GM19463 (cell line): ENCODE measurements at regions not wholly inside any gene's neighbourhood (a gene's known extent, or its start where the extent isn't known, plus 50 kb on each side); places are given as distances from the start of the nearest gene placed in this dataset.

Experiments
- ATAC-seq: cut with Tn5 transposase; IDR thresholded peaks from one replicate; pipeline ENCODE4 v1.9.1; 2021; ENCODE audit warnings: mild to moderate bottlenecking, moderate library complexity; ENCODE audit not compliant: unreplicated experiment

DNA sequence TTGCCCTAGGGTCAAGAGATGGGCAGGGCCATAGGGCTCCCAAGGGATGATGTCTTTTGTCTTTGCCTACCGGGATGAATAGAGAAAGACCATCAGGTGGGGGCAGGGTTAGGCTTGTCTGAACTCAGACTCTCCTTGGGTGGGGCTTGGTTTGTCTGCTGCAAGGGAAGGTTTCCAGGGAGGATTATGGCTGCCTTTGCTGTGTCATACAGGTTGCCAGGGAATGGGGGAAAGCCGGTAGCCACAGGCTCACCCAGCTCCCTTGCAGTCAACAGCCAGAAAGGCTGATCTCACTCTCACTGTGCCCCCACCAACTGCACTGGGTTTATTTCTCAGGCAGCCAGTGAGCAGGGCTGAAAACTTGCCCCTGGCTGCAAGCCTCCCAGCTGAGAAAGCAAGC, 253.2 kb downstream of the POLR1F start:
- ATAC-seq: no peak

DNA sequence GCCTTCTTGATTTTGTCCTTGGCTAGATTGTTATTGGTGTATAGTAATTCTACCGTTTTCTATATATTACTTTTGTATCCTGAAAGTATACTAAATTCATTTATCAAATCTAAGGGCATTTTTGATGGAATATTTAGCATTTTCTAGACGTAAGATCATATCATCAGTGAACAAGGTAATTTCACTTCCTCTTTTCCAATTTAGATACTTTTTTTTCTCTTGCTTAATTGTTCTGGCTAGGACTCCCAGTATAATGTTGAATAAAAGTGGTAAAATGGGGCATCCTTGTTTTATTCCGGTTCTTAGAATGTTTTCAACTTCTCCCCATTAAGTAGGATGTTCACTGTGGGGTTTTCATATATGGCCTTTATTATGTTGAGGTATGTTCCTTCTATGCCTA, 260.7 kb downstream of the POLR1F start:
- ATAC-seq: no peak

- ATAC-seq: peak; percentile 59
Observed at GRCh38 chr7:19442016-19442785, 266.6 kb downstream of the POLR1F start.

DNA sequence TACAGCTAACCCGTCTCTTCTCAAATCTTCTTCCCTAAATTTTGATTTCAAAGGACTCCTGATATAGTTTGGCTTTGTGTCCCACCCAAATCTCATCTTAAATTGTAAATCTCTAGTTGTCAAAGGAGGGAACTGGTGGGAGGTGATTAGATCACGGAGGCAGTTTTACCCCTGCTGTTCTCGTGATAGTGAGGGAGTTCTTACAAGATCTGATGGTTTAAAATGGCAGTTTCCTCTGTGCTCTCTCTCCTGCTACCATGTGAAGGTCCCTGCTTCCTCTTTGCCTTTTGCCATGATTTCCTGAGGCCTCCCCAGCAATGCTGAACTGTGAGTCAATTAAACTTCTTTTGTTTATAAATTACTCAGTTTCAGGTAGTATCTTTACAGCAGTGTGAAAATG, 269.3 kb downstream of the POLR1F start:
- no peak for ATAC-seq

GRCh38 chr7:19437446-19437845, 271.4 kb downstream of the POLR1F start:
- ATAC-seq: no peak

- ATAC-seq: no peak
Observed at GRCh38 chr7:19427944-19428343, 280.9 kb downstream of the POLR1F start.

DNA sequence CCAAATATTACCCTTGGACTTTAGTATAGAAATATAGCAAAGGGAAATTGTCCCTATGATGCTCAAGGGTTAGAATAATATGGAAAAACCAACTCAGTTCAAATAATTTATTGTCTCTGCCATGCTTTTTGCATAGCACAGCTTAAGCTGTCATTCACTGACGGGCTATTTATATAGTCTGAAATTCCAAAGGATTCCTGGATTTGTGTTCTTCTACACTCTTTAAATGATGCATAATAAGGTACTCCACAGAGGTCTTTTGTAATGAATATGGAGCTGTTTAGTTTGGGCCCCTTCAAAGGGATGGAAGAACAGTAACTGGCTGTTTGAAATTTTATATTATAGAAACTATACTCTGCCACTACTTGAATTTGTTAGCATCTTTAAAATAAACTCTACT, 276.6 kb upstream of the FERD3L start:
- ATAC-seq: no peak

DNA sequence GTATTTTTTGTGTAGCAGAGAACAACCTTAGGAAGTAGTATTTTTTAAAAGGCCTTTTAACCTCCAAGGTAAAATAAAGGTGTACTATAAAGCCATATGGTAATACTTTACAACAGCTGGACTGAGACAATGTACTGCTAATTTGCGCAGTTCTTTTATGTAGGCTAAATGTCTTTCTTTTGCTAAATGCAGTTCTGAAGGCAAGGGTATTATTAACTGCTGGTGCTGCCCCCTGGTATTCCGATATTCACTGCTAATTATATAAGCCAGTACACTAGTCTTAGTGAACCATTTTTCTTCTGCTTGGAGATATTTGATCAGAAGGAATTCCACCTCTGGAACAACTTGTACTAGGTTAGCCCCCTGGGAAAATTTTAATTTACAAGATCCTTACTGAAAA, 272.0 kb upstream of the FERD3L start:
- ATAC-seq: no peak

- no peak for ATAC-seq
Observed at GRCh38 chr7:19415123-19415522, 269.9 kb upstream of the FERD3L start.

- no peak for ATAC-seq
Observed at GRCh38 chr7:19413443-19413965, 268.3 kb upstream of the FERD3L start.

- no peak for ATAC-seq
Observed at GRCh38 chr7:19410691-19411090, 265.5 kb upstream of the FERD3L start.

GRCh38 chr7:19410106-19410505, 264.9 kb upstream of the FERD3L start:
- ATAC-seq: no peak

- no peak for ATAC-seq
Observed at GRCh38 chr7:19408706-19409220, 263.5 kb upstream of the FERD3L start.

GRCh38 chr7:19407270-19407669, 262.0 kb upstream of the FERD3L start:
- ATAC-seq: no peak

DNA sequence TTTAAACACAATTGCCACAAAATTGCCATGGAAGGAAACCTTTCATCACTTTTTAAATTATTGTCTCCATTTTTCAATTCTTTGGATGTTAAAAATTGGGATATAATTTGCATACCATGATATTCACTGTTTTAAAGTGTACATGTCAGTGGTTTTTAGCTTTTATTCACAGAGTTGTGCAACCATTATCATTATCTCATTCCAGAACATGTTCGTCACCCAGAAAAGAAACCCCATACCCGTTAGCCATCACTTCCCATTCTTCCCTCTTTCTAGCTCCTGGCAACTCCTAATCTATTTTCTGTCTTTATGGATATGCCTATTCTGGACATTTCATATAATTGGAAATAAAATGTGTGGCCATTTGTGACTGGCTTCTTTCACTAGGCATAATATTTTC, 260.3 kb upstream of the FERD3L start:
- ATAC-seq: no peak

DNA sequence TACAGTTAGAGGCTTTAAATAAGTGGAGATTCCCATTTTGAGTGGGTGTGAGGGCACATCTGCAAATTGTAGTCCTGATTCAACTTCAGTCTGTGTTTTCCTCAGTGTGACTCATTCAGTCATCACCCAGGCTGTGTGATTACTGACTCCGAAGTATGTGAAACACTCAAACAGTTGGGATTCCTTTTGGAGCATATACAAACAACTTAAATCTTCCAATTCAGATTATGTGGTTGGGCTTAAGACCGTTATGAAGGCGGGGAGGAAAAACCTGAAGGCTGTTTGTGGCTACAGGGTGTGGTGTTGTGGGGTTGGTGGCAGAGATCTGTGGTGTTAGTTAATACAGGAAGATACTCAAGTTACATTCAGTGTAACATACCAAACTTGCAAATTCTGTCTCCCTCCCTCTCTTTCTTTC, 259.7 kb upstream of the FERD3L start:
- ATAC-seq: no peak

DNA sequence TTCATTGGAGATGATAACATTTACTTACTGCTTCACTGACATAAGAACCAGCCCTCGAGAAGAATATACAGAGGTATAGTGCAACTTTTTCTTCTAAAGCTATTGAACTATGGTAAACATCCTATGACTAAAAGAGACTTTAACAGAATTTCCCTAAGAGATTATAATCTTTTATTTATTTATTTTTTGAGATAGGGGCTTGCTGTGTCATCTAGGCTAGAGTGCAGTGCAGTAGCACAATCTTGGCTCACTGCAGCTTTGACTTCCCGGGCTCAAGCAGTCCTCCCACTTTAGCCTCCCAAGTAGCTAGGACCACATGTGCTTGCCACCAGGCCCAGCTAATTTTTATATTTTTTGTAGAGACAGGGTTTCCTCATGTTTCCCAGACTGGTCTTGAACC, 258.5 kb upstream of the FERD3L start:
- ATAC-seq: no peak

DNA sequence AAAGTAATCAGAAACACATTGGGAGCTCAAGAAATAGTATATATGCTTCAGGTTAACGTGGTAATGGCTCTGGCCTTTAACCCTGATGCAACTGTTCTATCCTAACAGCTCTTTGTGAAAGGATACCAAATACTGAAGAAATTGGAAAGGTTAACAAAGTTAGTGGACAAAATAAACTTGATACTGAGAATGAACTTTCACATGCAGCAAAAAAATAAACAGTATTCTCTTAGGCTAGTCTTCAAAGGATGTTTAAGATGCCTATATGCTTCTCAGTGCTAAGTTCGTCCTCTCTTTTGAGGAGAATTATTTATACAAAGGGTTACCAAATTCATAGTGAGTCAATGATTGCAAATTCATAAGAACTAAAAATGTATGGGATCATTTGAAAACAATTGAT, 256.2 kb upstream of the FERD3L start:
- ATAC-seq: no peak

- ATAC-seq: no peak
Observed at GRCh38 chr7:19400758-19401254, 255.6 kb upstream of the FERD3L start.

DNA sequence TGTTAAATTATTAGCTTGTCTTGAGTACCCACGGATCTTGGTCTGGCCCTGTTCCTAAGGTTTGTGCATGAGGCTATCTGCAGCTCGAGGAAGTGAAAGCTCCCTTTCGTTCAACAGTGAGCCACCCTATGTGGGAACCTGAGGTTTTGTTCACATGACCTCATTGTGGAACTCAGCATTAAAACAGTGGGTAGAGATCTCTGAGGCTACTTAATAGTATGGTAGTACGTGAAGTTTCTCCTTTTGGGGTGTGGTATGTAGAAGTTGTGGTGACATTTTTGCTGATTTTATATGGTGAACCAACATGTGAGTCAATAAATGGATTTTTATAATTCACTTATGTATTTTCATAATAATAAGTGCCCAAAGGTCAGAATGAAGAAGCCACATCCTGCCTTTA, 252.7 kb upstream of the FERD3L start:
- peak; percentile 91 for ATAC-seq

- no peak for ATAC-seq
Observed at GRCh38 chr7:19392246-19392645, 247.0 kb upstream of the FERD3L start.

DNA sequence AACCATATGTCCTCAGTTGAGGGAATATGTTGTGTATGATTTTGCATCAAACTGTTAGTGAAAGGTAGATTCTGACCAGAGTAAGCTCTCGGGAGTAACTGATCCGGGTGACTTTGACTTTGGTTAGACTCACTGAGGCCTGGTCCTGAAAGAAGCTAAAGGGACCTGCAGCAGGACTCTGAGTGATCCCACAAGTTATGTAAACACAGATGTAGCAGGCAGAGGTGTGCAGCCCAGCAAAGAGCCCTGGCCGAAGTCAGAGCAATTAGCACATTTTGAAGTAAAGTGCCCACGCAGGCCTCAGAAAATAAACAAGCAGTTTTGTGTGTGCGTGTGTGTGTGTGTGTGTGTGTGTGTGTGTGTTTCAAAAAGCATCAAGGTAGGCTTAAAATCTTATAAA, 245.6 kb upstream of the FERD3L start:
- no peak for ATAC-seq

GRCh38 chr7:19381321-19381720, 236.1 kb upstream of the FERD3L start:
- no peak for ATAC-seq
